Adrenal gland (tissue), 9 donors: ENCODE measurements at regions not wholly inside any gene's neighbourhood (a gene's known extent, or its start where the extent isn't known, plus 50 kb on each side); places are given as distances from the start of the nearest gene placed in this dataset.

Source experiments
- DNase-seq, 7 donors: peaks; one replicate each; pipeline ENCODE4 v3.0.0-alpha.2; 2019 to 2020
- H3K27ac ChIP-seq, 5 donors: fragments of 200-600 bp; sonication (generic) in 4 of 5; 1 replicate in 3 of 5; 2 replicates in 2 of 5; pipeline versions ENCODE4 v1.5.1 to v1.8.0; 2016 to 2020; ENCODE audit warnings: mild to moderate bottlenecking in 1 of 5
- H3K27me3 ChIP-seq: fragments of 200-600 bp; 2 replicates; pipeline ENCODE4 v1.8.0; 2021
- H3K36me3 ChIP-seq, 2 donors: fragments of 200-600 bp; replicated peaks in 1 of 2; 1 replicate in 1 of 2; 2 replicates in 1 of 2; pipeline versions ENCODE4 v1.5.1 to v1.8.0; 2018 to 2022
- H3K4me1 ChIP-seq, 2 donors: fragments of 200-600 bp; replicated peaks in 1 of 2; 1 replicate in 1 of 2; 2 replicates in 1 of 2; pipeline versions ENCODE4 v1.5.1 to v1.8.0; 2018 to 2021
- H3K4me3 ChIP-seq, 4 donors: fragments of 200-600 bp; sonication (generic) in 3 of 4; one replicate each; pipeline ENCODE4 v1.5.1; 2016 to 2018
- H3K9me3 ChIP-seq, 3 donors: fragments of 200-600 bp; sonication (generic) in 1 of 3; replicated peaks in 1 of 3; 1 replicate in 2 of 3; 2 replicates in 1 of 3; pipeline versions ENCODE4 v1.5.1 to v1.8.0; 2016 to 2021
- CTCF ChIP-seq, 6 experiments: fragments of 450-650 bp in 4 of 6; fragments of 200-600 bp in 2 of 6; sonication (generic) in 1 of 6; IDR thresholded peaks; 1 replicate in 5 of 6; 2 replicates in 1 of 6; pipeline versions ENCODE4 v1.5.1 to v1.8.0; 2016 to 2021; ENCODE audit warnings: antibody characterized with exemption in 6 of 6, mild to moderate bottlenecking in 2 of 6, moderate library complexity in 1 of 6
- POLR2A ChIP-seq, 2 donors: fragments of 450-650 bp; IDR thresholded peaks; one replicate each; pipeline ENCODE4 v1.6.1; 2017; ENCODE audit warnings: antibody characterized with exemption in 2 of 2, mild to moderate bottlenecking in 2 of 2, moderate library complexity in 1 of 2
- WGBS, 4 donors: extraction: QIAGEN DNeasy Blood & Tissue Kit in 2 of 4; methylation state at CpG; one replicate each; pipeline versions ENCODE4 v1.1.5 to v1.1.7; 2013 to 2017; 5-methylcytosine and 5-hydroxymethylcytosine counted together
- intact Hi-C, 2 donors: fragments of 100-400 bp; cut with DNase I; formaldehyde crosslinking; loops; one replicate each; pipeline versions ENCODE4 v1.14.1 to v1.15.0; 2022 to 2023
- donor health status: healthy with polysubstance abuse.
- donor health status: Bipolar disorder and iron deficiency.
- donor health status: DM: yes; HTN: yes; CAD: no.
- donor health status: DM: no; HTN: no; CAD: no.
- donor health status: DM: no; HTN: no; CAD: no.

- Histone ChIP-seq H3K4me1 (no peaks in the 10 kb centered on the region), H3K9me3 (no peaks in the 10 kb centered on the region), H3K27ac (no peak overlapping the region), H3K36me3 (no peaks in the 10 kb centered on the region), H3K27me3 (no peaks in the 10 kb centered on the region), H3K4me3 (no peak overlapping the region)
- no peak for TF ChIP-seq CTCF (IDR thresholded peaks at IDR 0.05)
- 88 to 96% (median 88%) methylated on average over 5 of the region's 5 CpGs for WGBS, 4 donors
- no peak for DNase-seq
- intact Hi-C loops, result no loop called here
These were observed 139.4 kb upstream of the PFN2 start for GRCh38 chr3:150110097-150110496.

- Histone ChIP-seq H3K4me1 (no peaks in the 10 kb centered on the region), H3K9me3 (no peaks in the 10 kb centered on the region), H3K27me3 (no peaks in the 10 kb centered on the region), H3K27ac (no peak overlapping the region), H3K4me3 (no peak overlapping the region), H3K36me3 (no peaks in the 10 kb centered on the region)
- 76 to 79% (median 77%) methylated on average over 5 of the region's 5 CpGs for WGBS, 4 donors
- DNase-seq, result no peak
- intact Hi-C loops, result no loop called here
- TF ChIP-seq POLR2A (IDR thresholded peaks at IDR 0.05) (no peak), CTCF (IDR thresholded peaks at IDR 0.05) (no peak)
These were observed 136.9 kb upstream of the PFN2 start for GRCh38 chr3:150107429-150108175.

- Histone ChIP-seq H3K27me3 (no peaks in the 10 kb centered on the region), H3K4me1 (no peaks in the 10 kb centered on the region), H3K4me3 (no peak overlapping the region), H3K9me3 (no peaks in the 10 kb centered on the region), H3K27ac (no peak overlapping the region), H3K36me3 (no peaks in the 10 kb centered on the region)
- 49 to 72% (median 64%) methylated on average over 2 of the region's 2 CpGs for WGBS, 4 donors
- intact Hi-C loops, result no loop called here
- DNase-seq, result peak in 2 of 7 donors; percentile 5 to 23
- no peak for TF ChIP-seq CTCF (IDR thresholded peaks at IDR 0.05)
- no peak for TF ChIP-seq POLR2A (IDR thresholded peaks at IDR 0.05)
These were observed 136.2 kb upstream of the PFN2 start for GRCh38 chr3:150106740-150107428.

GRCh38 chr3:150105886-150106612 lies 135.4 kb upstream of the PFN2 start:
- Histone ChIP-seq H3K36me3 (no peaks in the 10 kb centered on the region), H3K4me3 (no peak overlapping the region), H3K27ac (no peak overlapping the region), H3K9me3 (no peaks in the 10 kb centered on the region), H3K27me3 (no peaks in the 10 kb centered on the region), H3K4me1 (no peaks in the 10 kb centered on the region)
- WGBS, 4 donors, result 76 to 87% (median 82%) methylated on average over 7 of the region's 7 CpGs
- TF ChIP-seq CTCF (IDR thresholded peaks at IDR 0.05), result no peak
- TF ChIP-seq POLR2A (IDR thresholded peaks at IDR 0.05), result no peak
- intact Hi-C loops, result no loop called here
- no peak for DNase-seq
